WI38 (cell line): ENCODE measurements at regions not wholly inside any gene's neighbourhood (a gene's known extent, or its start where the extent isn't known, plus 50 kb on each side); places are given as distances from the start of the nearest gene placed in this dataset.

Source experiments
- H3K4me3 ChIP-seq: 2 replicates; pipeline ENCODE4 v1.5.1; 2011; ENCODE audit warnings: low read depth, mild to moderate bottlenecking, control low read depth, low read length
- CTCF ChIP-seq: IDR thresholded peaks from 2 replicates; pipeline ENCODE4 v1.5.1; 2012; ENCODE audit warnings: low read depth, mild to moderate bottlenecking, control low read depth, low read length

GRCh38 chr9:109830545-109830944 lies 50.5 kb downstream of the PALM2AKAP2 start:
- no peak for TF ChIP-seq CTCF

GRCh38 chr9:109831998-109832658 lies 52.1 kb downstream of the PALM2AKAP2 start:
- H3K4me3 ChIP-seq = no peak overlapping the region
- TF ChIP-seq CTCF = no peak

More at GRCh38 chr9:109830545-109830944, 50.5 kb downstream of the PALM2AKAP2 start:
- H3K4me3 ChIP-seq = no peak overlapping the region

GRCh38 chr9:109834855-109835254 lies 54.9 kb downstream of the PALM2AKAP2 start:
- H3K4me3 ChIP-seq = no peak overlapping the region
- no peak for TF ChIP-seq CTCF

- no peak overlapping the region for H3K4me3 ChIP-seq
- no peak for TF ChIP-seq CTCF
Measured at GRCh38 chr9:109843641-109844040, 63.6 kb downstream of the PALM2AKAP2 start.

- H3K4me3 ChIP-seq = no peak overlapping the region
- no peak for TF ChIP-seq CTCF
Measured at GRCh38 chr9:109845226-109845625, 65.2 kb downstream of the PALM2AKAP2 start.

GRCh38 chr9:109846776-109847175 lies 66.8 kb downstream of the PALM2AKAP2 start:
- no peak overlapping the region for H3K4me3 ChIP-seq
- TF ChIP-seq CTCF = no peak

GRCh38 chr9:109852556-109852955 lies 72.6 kb downstream of the PALM2AKAP2 start:
- TF ChIP-seq CTCF = no peak
- no peak overlapping the region for H3K4me3 ChIP-seq
